Activated effector memory CD4-positive, alpha-beta T cell treated with Interleukin-2 at 50 U/mL for 16 hours (primary cell): ENCODE measurements at regions not wholly inside any gene's neighbourhood (a gene's known extent, or its start where the extent isn't known, plus 50 kb on each side); places are given as distances from the start of the nearest gene placed in this dataset.
"Not testable (repeated sequence)": the region's sequence is repeated elsewhere in the genome, so short reads cannot be mapped to it uniquely, and the experiment has no call there.

Experiments used
- DNase-seq: peaks from one replicate; pipeline ENCODE4 v3.0.0-alpha.2; 2020

DNA sequence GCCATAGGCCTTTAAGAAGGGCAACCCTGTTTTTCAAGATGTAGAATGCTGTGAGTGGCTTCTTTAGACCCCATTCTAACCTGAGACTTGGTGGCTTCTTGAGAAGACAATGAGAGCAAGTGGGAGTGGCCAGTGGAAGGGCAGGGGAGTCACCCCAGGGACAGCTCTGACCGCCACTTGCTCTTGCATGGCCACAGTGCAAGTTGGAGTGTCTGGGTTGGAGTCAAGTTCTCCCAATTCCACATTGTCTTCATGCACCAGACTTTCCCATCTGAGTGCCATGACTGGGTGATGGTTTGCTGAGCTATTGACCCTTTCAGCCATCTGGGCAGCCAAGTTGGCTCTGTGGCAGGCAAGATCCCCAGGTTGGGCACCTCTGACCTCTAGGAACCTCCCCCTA lies 148.0 kb upstream of the SKOR2 start:
- DNase-seq = no peak

DNA sequence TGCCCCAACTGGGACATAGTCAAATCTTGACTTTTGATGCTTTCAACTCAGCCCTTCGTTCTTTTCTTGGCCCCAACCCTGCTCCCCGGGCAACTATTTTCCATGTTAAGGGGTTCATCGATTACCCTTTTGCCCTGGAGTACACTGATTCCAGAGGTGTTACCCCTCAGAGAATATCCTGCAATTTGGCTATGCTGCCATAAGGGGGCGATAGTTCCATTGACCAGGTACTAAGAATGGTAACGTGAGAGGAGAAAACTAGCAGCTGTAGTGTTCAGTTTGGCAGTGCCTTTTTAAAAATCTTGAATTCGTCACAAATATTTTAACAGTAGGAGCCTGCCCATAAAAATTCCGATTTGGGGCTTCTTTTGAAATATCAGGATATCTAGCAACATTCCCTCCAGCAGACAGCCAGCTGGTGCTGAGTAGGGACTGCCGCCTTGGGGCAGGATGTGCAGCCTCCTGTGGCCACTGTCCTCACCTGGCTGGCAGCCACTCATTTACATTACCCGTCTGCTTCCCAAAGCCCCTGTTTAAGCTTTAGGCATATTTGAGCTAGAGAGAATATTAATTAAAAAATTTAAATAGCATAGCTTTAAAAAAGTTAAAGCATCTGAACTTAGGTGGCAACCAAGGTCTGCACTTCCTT lies 146.3 kb upstream of the SKOR2 start:
- no peak for DNase-seq

DNA sequence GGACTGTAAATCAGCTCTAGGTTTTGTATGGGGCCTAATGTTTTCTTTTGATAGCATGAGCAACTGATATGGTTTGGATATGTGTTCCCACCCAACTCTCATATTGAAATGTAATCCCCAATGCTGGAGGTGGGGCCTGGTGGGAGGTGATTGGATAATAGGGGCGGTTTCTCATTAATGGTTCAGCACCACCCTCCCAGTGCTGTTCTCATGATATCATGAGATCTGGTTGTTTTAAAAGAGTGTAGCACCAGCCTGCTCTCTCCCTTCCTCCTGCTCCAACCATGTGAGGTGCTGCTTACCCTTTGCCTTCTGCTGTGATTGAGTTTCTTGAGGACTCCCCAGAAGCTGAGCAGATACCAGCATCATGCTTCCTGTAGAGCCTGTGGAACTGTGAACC lies 140.2 kb upstream of the SKOR2 start:
- no peak for DNase-seq

DNA sequence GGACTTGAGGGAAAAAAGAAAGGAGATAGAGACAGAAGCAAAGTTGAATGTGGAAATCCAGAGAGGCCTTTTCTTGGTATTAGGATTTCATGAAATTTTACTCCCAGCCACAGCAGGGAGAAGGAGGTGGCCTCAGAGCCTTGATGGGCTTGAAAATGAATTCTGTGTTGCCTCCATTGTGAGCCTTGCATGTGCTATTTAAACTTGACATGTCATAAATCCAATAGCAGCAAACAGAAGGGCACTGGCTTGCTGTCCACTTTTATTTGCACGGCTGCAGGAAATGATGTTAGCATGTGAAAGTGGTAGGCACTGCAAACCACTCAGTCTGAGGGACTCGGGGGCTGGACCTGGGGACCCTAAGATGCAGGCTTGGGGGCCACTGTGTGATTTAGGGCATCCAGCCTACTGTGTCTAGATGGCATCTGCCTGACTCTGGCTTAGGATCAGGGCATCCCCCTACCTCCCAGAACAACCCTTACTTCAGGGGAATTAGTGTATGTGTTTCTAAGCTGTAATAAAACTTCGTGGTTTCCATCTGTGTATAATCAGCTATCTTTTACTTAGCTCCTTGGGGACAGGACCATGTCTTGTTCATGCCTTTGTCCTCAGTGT lies 139.1 kb upstream of the SKOR2 start:
- no peak for DNase-seq

DNA sequence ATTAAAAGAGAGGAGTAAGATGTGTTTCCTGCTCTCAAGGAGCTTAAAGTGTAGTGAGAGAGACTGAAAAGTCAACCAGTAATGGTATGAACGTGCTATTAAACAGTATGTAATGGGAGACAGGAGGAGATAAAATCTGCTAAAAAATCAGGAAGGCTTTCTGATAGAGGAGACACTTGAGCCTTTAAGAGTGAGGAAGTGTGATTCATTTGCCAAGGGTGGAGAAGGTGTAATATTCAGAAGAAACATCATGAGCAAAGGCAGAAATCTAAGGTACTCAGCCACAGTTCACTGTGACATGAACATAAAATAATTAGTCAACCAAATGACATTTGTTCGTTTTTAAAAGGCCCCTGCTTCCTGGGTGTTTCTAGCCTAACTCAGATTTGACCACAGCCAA lies 137.8 kb upstream of the SKOR2 start:
- no peak for DNase-seq

DNA sequence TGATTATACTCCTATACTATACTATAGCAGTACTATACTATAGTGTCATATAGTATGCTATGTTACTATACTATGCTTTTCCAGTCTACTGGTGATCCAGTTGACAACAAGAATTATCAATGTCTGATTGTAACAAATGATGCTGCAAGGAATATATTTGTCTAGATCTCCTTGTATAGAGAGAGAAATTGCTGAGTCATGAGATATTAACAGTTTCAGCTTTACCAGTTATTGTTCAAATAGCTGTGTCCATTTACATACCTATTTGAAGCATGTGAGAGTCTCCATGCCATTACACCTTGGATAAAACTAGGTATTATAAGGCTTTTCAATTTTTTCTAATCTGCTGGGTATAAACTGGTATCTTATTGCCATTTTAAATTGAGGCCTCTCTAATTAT lies 136.4 kb upstream of the SKOR2 start:
- DNase-seq = no peak

DNA sequence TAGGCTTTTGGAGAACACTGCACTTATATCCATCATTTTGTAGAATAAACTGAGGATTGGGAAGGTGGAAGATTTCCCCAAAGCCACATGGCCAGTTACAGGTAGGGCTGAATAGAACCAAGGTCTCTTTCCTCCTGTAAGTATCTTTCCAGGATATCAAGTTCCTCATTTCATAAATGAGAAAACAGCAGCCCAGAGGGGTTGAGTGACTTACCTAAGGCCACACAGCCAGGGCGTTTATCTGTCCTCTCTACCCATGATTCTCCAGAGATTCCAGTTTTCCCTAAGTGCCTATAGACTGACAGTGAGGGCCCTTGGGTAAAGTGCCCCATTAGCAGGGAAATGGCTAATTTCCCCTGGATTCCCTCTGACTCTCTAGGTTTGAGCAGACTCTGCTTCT lies 132.3 kb upstream of the SKOR2 start:
- no peak for DNase-seq

DNA sequence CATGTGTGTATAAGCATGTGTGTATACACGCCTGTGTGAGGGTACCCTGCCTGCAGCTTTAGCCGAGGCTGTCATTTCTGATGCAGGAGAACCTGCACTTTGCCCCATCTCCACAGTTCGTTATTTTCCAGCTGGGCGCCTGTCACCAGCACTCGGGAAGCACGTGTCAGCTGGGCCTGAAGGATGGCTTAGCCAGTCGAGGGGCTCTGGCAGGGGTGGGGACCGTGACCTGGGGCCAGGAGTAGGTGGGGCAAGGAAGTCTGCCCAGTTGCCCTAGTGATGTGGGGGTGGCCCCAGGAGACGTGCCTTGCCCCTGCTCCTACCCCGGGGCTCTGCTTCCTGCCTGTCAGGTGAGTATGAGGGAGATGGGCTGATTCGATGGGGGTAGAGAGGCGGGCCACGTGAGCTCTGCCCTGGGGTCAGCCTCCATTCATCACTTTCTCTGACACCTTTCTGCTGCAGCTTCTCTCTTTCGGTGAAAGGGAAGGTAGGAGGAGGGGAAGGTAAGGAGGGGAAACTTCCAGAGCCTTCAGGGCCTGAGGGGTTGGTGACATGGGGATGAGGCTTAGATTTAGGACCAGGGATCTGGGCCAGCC lies 130.6 kb upstream of the SKOR2 start:
- DNase-seq = no peak

DNA sequence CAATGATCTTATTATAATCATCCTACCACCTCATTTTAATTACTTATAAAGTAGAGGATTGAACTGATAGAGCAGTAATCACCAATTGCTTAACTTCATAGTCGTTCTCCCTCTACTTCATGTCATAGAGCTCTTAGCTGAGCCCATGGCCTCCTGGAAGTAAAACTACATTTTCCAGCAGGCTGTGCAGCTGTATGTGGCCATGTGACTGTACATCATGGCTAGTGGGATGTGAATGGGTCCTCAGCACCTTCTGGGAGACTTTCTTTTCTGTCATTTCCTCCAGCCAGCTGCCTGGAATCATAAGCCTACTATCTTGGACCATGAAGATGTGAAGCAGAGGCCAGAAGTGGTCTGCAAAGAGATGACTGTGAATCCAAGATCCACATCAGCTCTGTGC lies 128.7 kb upstream of the SKOR2 start:
- DNase-seq = no peak

DNA sequence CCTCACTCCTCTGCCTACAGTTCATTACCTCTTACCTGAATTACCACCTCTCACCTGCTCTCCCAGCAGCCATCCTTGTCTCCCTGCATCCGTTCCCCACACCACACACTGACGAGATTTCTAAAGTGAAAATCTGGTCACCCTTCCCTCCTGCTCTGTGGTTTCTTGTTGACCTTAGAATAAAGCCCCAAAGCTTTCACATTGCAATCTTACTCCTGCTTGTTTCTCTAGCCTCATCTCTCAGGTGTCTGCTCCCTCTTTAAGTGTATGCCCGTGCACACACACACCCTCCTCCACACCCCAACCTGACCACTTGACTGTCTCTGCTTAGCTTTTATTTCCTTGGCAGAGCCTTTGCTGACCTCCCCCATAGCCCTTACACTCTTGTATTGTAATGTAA lies 122.0 kb upstream of the SKOR2 start:
- no peak for DNase-seq

DNA sequence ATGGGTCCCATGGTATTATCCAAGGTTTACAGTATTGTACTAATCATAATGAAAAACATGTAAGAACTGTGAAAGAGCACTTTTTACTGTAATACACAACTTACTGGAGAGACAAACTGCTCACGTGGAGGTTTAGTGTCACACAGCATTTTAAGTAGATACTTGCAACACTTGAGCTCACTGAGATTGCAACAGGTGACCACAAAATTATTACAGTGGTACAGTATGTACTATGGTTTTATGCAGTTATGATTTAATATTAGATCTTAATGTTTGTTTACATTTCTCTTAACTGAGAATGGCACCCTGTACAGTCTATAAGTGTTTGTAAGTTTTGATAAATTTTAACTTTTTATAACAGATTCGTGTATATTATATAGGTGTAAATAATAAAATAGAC lies 118.6 kb upstream of the SKOR2 start:
- no peak for DNase-seq

DNA sequence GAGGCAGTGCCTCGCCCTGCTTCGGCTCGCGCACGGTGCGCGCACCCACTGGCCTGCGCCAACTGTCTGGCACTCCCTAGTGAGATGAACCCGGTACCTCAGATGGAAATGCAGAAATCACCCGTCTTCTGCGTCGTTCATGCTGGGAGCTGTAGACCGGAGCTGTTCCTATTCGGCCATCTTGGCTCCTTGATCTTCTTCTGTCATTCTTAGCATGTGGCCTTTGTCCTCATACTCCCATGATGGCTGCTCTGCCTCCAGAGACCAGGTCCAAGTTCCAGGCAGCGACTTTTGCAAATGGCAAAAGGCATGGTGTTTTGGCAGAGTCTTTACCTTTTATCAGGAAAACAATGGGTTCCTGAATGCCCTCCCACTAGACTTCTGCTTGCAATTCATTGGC lies 102.6 kb upstream of the SKOR2 start:
- DNase-seq = not testable (repeated sequence)

DNA sequence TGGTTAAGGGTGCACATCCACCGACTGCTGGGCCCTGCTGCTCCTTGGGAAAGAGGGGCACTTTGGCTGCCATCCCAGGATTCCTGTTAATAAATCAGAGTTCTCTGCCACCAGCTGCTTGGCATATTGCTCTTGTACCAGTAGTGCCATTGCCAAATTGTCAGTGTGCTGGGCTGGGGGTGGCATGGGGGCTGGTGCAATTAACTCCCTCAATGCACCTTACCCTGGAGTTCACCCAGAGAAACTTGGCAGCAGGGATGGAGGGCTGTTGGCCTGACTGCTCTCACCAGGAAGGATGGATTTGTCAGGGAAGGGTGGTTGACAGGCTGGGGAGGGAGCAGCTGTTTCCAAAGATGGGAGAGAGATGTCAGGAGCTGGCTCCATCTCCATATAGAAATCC lies 94.6 kb upstream of the SKOR2 start:
- DNase-seq = no peak

DNA sequence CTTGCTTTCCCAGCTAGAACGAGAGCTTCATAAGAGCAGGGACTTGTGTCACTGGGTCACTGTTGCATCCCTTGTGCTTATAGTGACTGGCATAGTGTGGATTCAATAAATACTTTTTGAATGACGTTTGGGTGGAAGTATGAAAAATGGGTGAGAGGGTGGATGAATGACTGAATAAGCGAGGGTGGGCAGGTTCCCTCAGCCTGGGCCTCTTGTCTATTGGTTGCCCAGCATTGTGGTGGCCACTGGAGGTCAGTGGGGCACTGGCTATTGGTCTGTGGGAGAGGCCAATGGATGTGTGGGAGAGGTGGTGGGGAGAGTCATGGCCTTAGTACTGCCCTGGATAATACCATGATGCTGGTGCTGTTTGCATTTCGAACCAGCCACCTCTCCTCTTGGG lies 93.8 kb upstream of the SKOR2 start:
- no peak for DNase-seq

DNA sequence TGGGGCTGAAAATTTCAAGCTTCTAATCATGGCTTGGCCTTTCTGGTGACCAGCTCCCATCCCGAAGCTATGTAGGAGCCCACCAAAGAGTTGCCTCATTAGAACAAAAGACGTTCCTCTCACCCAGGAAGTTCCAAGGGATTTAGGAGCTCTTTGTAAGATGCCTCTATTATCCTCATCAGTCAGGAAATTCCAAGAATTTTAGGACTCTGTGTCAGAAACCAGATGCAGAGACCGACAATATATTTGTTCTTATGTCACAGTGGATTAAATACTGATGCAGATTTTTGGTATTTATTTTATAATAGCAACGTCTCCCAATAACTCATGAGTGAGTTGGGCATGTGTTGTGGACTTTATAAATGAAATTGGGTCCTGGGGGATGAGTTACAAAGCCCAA lies 91.8 kb upstream of the SKOR2 start:
- DNase-seq = no peak

DNA sequence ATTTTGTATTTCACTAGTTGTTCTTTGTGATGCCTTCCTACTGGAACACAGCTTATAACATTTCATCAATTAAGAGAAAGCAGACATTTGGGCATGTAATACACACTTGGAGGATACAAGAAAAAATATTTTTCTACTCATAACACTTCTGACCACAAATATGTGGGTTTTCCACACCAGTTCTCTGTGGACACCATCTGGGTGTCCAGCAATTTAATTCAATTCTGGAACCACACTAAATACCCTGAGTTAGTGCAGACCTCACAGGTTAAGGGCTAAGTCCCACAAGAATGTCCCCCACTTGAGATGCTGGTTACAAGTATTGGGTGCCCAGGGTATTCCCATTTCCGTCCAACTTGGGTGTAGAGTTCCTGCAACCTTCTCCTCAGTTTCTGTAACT lies 91.1 kb upstream of the SKOR2 start:
- no peak for DNase-seq

DNA sequence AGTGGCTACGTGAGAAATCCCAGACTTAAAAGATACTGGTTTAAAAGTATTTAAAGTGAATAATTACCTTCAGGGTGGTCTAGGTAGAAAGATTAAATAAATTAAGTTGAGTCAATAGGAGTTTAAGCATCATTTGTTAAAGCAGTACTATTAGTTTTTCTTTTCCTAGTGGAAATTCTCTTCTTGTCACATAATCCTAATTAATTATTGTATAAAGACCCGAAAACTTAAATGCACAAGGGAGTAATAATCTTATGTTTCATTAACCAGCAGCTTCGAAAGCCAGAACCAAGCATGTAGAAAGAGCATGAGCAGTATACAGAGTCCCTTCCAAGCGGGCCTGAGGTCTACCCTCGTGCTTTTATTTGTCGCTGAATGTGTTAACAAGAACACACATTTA lies 90.2 kb upstream of the SKOR2 start:
- DNase-seq = no peak

DNA sequence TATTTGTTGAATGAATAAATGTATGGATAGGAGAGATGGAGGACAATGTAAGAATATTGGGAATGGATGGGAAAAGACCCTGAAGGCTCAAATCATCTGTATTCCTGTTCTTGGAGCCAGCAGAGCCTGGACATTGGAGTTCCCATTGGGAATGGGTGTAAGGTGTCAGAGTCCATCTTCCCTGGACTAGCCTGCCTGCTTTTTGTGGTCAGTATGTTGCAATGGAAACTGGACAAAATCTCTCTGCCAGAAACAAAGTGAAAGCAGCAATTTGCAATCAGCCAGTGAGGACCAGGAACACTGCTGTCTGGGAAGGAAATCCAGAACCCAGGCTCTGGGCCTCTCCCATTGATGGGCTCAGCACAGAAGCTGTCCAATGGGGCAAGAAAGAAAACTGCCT lies 83.5 kb upstream of the SKOR2 start:
- DNase-seq = no peak

DNA sequence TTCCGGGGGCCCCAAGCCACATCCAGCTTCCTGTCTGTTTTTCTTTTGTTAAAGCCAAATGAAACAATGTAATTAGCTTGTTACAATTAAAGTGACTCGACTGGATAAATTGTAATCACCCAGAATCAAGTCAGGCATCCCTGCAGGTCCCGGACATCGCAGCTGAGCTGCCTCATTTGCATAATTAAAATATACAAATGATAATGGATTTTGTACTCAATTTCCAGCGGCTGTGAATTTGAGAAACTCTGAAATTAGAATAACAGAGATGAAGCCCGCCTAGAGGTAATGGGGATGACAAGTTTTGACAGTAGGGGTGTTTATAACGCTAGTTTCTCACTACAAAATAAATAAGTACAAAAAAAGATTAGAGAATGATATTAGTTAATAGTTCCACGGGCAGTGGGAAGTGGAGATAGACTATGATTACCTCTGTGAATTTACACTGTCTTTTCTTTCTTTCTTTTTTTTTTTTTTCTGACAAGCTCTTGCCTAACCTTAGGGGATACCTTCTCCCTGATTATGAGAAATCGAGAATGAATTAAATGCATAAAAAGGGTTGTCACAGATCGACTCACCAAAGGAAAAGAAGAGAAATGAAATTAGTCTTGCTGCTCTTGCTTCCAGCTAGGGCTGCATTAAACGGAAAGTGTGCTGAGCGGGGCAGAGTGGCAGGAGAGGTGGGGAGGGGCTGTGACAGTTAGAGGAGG lies 82.6 kb upstream of the SKOR2 start:
- DNase-seq = no peak

DNA sequence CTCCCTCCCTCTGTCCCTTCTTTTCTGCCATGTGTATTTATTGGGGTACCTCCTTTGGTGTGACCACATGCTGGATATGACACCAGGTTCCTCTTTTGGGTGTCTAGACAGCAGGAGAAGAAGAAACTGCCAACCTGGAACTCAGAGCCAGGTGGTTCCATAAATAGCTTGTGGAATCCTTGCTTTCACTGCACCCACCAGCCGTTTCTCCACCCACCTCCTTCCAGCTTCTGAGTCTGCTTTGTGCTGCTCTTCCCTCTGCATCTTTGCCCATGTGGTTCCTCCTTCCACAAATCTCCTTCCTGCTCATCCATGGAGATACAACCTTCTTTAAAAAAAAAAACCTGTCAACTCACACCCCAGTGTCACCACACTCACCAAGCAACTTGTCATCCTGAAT lies 80.2 kb upstream of the SKOR2 start:
- no peak for DNase-seq

DNA sequence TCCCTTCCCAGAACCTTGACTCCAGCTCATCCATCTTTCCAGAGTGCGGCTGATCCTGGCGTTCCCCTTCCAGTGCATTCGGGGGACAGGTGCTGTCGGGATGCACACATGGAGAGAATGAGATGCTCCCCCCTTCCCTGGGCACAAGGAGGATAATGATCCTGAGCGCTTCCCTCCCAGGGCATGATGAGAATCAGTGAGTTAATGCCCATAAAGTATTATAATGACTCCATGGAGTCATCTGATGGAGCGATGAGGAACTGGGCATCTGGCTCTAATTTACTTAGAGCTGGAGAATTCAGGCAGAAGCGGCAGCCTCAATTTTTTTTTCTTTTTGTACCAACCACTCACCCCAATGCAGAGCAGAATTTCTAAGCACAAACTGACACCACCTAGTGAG lies 79.6 kb upstream of the SKOR2 start:
- DNase-seq = no peak

DNA sequence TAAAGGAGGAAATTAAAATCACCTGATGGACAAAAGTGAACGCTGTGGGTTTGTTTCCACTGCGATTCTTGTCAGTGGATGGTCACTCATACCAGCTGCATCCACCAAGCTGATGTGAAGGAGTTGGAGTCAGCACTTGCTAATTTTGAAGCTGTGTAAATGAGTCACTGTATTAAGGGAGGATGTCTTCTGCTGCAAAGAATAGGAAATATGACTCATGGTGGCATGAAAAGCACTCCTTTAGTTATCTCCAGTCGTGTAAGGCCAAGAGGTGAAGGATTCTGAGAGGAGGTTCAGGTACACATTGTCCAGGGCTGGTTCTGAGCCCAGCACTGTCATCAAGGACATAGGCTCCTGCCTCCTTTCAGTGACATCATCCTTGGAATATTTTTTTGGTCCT lies 71.7 kb upstream of the SKOR2 start:
- no peak for DNase-seq

DNA sequence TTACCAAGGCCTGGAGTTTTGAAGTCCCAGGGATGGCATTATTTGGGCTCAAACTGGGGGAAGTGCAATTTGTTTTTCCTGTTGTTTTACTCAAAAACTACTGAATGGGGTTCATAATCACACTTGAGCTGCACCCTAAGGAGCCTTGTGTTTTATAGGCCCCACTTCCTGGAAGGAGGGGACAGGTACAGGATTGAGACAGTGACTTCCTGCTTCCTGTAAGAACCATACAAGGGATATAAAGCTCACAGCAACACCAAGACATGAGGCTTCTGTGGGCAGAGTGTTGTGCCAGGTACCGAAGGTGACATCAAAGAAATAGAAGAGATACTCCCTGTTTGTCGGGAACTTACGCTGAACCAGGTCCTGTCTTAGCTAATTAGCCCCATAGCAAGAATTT lies 70.4 kb upstream of the SKOR2 start:
- DNase-seq = no peak

DNA sequence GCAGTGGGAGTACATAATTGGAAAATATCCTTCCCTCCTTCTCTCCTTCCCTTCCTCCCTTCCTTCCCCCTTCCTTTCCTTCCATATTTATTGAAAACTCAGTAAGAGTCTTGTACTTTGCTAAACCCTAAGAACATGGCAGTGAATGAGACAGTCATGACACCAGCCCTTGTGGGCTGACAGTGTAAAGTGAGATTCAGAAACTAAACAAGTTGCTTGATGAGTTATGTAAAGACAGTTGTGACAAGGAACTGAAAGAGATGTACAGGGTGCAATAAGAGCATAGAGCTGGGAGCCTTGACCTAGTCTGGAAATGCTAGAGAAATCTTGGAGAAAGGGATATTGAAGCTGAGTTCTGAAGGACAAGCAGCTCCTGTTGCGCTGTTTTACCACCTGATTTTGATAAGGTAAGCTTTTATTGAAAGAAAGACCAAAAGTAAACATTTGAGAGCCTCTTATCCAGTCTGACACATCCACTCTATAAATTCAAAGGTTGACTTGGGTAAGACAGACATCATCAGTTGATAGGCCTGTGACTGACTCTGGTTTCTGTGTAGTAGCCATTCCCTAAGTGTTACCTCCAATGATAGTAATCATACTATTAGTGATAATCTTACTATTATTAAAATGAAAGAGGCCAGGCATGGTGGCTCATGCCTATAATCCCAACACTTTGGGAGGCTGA lies 66.5 kb upstream of the SKOR2 start:
- no peak for DNase-seq
